Esophagus squamous epithelium (tissue), 5 donors: ENCODE measurements at regions not wholly inside any gene's neighbourhood (a gene's known extent, or its start where the extent isn't known, plus 50 kb on each side); places are given as distances from the start of the nearest gene placed in this dataset.

Experiments
- DNase-seq: peaks from one replicate; lab custom pipeline; 2025; lab: John Stamatoyannopoulos, UW
- H3K27ac ChIP-seq, 4 donors: fragments of 200-600 bp; sonication (generic); one replicate each; pipeline ENCODE4 v1.5.1; 2016 to 2019; ENCODE audit warnings: mild to moderate bottlenecking in 1 of 4
- H3K27me3 ChIP-seq, 4 donors: fragments of 200-600 bp; sonication (generic); 1 replicate in 3 of 4; 2 replicates in 1 of 4; pipeline versions ENCODE4 v1.5.1 to v1.6.0; 2017 to 2021; ENCODE audit warnings: antibody characterized with exemption in 1 of 4
- H3K36me3 ChIP-seq, 3 donors: fragments of 200-600 bp; sonication (generic); one replicate each; pipeline ENCODE4 v1.5.1; 2016 to 2019
- H3K4me1 ChIP-seq, 3 donors: fragments of 200-600 bp; sonication (generic); one replicate each; pipeline ENCODE4 v1.5.1; 2017 to 2019
- H3K4me3 ChIP-seq, 4 donors: fragments of 200-600 bp; sonication (generic); 1 replicate in 3 of 4; 2 replicates in 1 of 4; pipeline ENCODE4 v1.5.1; 2016 to 2019; ENCODE audit warnings: mild to moderate bottlenecking in 2 of 4, moderate library complexity in 1 of 4
- H3K9me3 ChIP-seq, 3 donors: fragments of 200-600 bp; sonication (generic); one replicate each; pipeline ENCODE4 v1.5.1; 2016 to 2019
- POLR2A ChIP-seq, 4 donors: fragments of 450-650 bp; IDR thresholded peaks; one replicate each; pipeline ENCODE4 v1.6.1; 2017; ENCODE audit warnings: antibody characterized with exemption in 4 of 4, mild to moderate bottlenecking in 4 of 4, moderate library complexity in 3 of 4
- WGBS, 2 donors: methylation state at CpG; one replicate each; pipeline ENCODE4 v1.1.5; 2018; 5-methylcytosine and 5-hydroxymethylcytosine counted together
- intact Hi-C: fragments of 100-400 bp; cut with DNase I; formaldehyde crosslinking; loops from one replicate; pipeline ENCODE4 v1.15.0; 2022
- TF ChIP-seq, protein P1 (sequence below), 6 experiments: fragments of 450-650 bp in 4 of 6; fragments of 200-600 bp in 2 of 6; sonication (generic) in 2 of 6; IDR thresholded peaks; one replicate each; pipeline ENCODE4 v1.5.1; 2016 to 2019; ENCODE audit warnings: antibody characterized with exemption in 6 of 6, mild to moderate bottlenecking in 4 of 6, moderate library complexity in 4 of 6
- donor health status: DM: yes; HTN: yes; CAD: no.

DNA sequence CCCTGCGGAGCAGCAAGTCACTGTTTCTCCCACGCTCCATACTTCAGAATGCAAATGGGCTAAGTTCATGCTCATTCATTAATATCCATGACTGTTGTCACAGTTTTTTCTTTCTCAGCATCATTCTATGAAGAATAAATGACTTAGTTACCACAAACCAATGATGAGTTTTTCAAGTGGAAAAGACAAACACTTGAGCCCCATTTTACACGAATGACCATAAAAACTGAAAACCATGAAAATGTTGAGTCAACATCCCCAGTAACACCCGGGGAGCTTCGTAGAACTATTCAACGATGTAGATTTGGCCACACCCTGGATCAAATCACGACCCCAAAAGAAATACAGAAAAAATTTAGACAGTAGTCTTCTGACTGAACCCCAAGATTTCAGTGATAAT is 99.8 kb upstream of the GJB6 start:
- Histone ChIP-seq H3K9me3 (no peaks in the 10 kb centered on the region), H3K27me3 (no peaks in the 10 kb centered on the region), H3K4me3 (no peak overlapping the region), H3K4me1 (peaks cover 0 to 14% (median 9%) of the 10 kb centered on the region in 3 donors), H3K36me3 (no peaks in the 10 kb centered on the region), H3K27ac (no peak overlapping the region)
- intact Hi-C loops = no loop called here
- 67 to 71% methylated on average over 7 of the region's 7 CpGs for WGBS, 2 donors
- no peak for DNase-seq
- TF ChIP-seq, protein P1, sequence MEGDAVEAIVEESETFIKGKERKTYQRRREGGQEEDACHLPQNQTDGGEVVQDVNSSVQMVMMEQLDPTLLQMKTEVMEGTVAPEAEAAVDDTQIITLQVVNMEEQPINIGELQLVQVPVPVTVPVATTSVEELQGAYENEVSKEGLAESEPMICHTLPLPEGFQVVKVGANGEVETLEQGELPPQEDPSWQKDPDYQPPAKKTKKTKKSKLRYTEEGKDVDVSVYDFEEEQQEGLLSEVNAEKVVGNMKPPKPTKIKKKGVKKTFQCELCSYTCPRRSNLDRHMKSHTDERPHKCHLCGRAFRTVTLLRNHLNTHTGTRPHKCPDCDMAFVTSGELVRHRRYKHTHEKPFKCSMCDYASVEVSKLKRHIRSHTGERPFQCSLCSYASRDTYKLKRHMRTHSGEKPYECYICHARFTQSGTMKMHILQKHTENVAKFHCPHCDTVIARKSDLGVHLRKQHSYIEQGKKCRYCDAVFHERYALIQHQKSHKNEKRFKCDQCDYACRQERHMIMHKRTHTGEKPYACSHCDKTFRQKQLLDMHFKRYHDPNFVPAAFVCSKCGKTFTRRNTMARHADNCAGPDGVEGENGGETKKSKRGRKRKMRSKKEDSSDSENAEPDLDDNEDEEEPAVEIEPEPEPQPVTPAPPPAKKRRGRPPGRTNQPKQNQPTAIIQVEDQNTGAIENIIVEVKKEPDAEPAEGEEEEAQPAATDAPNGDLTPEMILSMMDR (IDR thresholded peaks at IDR 0.05) = no peak
- TF ChIP-seq POLR2A (IDR thresholded peaks at IDR 0.05) = no peak

DNA sequence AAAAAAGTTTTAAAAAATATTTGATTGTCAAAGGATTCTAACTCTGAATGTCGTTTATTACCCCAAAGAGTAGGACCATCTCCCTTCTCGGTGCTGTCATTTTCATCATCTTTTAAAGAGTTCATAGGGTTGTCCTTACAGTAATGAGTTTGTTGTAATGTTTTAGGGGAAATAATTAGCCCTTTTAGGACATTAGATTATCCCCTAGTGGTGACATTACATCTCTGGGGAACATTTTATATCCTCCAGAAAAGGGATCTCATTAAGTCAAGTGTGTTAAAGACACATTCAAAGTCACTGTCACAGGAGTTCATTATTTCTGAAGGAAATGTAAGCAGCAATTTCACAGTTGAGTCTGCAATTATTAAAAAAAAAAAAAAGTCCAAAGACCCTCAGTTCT is 99.3 kb upstream of the GJB6 start:
- TF ChIP-seq, protein P1 (IDR thresholded peaks at IDR 0.05) = no peak
- DNase-seq = no peak
- intact Hi-C loops = no loop called here

DNA sequence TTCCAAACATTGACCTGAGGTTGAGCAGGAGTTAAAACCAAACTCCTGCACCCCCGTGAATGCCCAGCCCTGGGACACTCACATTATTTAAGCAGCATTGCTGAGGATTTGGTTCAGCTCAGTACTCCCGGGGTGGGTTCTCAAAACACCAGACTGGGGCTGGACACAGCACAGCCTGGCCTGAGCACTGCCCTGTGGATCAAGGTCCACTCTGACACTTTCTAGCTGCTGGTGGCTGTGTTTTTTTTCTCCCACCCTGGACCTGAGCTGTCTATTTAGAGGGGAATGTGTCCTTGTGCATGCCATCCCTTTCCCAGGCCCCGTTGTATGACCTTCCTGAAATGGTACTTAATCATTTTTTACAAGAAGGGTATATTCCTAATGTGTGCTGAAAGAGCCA is 94.7 kb upstream of the GJB6 start:
- no peak for DNase-seq
- Histone ChIP-seq H3K36me3 (no peaks in the 10 kb centered on the region), H3K4me1 (no peaks in the 10 kb centered on the region), H3K27me3 (no peaks in the 10 kb centered on the region), H3K9me3 (peaks cover 0 to 13% (median 8%) of the 10 kb centered on the region in 3 donors), H3K4me3 (no peak overlapping the region), H3K27ac (no peak overlapping the region)
- 81 to 93% methylated on average over 3 of the region's 3 CpGs for WGBS, 2 donors
- intact Hi-C loops = no loop called here
- TF ChIP-seq POLR2A (IDR thresholded peaks at IDR 0.05) = no peak
- TF ChIP-seq, protein P1 (IDR thresholded peaks at IDR 0.05) = no peak

More for the DNA sequence above, 99.3 kb upstream of the GJB6 start:
- Histone ChIP-seq H3K4me3 (no peak overlapping the region), H3K27me3 (no peaks in the 10 kb centered on the region), H3K27ac (no peak overlapping the region), H3K4me1 (peaks cover 0 to 14% (median 9%) of the 10 kb centered on the region in 3 donors), H3K9me3 (no peaks in the 10 kb centered on the region), H3K36me3 (no peaks in the 10 kb centered on the region)
- 85 to 87% methylated on average over 2 of the region's 2 CpGs for WGBS, 2 donors

DNA sequence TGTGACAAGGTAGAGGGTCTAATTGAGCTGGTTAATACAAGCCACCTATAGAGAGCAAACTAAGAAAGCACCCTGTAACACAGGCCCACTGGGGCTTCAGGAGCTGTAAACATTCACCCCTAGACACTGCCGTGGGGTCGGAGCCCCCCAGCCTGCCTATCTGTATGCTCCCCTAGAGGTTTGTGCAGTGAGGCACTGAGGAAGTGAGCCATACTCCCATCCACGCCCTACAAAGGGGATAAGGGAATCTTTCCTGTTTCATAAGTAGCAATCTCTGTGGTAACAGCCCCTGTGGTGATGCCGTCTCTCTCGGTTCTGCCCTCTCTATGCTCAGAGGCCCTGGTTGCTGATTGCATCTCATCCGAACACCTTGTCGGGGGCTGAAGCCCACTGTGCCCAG is 94.2 kb upstream of the GJB6 start:
- Histone ChIP-seq H3K27ac (no peak overlapping the region), H3K27me3 (no peaks in the 10 kb centered on the region), H3K4me3 (no peak overlapping the region), H3K4me1 (peaks cover 0 to 2% (median 0%) of the 10 kb centered on the region in 3 donors), H3K36me3 (no peaks in the 10 kb centered on the region), H3K9me3 (peaks cover 0 to 13% (median 8%) of the 10 kb centered on the region in 3 donors)
- no peak for DNase-seq
- TF ChIP-seq, protein P1 (IDR thresholded peaks at IDR 0.05) = no peak
- no peak for TF ChIP-seq POLR2A (IDR thresholded peaks at IDR 0.05)
- WGBS, 2 donors = 71 to 72% methylated on average over 6 of the region's 7 CpGs
- intact Hi-C loops = no loop called here

DNA sequence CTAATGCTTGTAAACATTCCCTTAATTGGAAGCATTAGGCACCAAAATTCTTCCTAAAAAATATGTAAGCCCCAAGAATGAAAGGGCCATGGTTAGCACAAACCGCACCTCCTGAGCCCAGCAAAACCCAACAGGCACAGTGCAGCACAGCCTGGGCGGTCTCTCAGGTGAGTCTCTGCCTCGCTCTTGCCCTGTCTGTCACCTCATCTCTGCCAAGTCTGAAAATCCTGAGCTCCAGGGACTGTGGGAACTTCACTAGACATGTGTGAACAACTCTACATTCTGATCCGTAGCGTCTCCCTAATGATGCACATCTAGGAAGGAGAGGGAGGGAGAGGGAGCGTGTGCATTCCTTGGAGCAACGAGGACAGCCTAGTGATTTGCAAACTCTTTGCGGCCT is 88.8 kb upstream of the GJB6 start:
- intact Hi-C loops = no loop called here
- H3K4me1 ChIP-seq = peaks cover 0 to 16% (median 9%) of the 10 kb centered on the region in 3 donors
- 29 to 56% methylated on average over 5 to 8 of the region's 8 CpGs for WGBS, 2 donors
- H3K27ac ChIP-seq = no peak overlapping the region
- no peaks in the 10 kb centered on the region for H3K36me3 ChIP-seq
- peaks cover 0 to 12% (median 8%) of the 10 kb centered on the region in 3 donors for H3K9me3 ChIP-seq
- no peak for DNase-seq
- H3K27me3 ChIP-seq = peaks cover 0 to 3% (median 0%) of the 10 kb centered on the region in 4 donors
- no peak for TF ChIP-seq POLR2A (IDR thresholded peaks at IDR 0.05)
- TF ChIP-seq, protein P1 (IDR thresholded peaks at IDR 0.05) = no peak
- no peak overlapping the region for H3K4me3 ChIP-seq
